NCI-H2227 treated with DMSO at 0.1 percent for 48 hours (cell line): ENCODE measurements at regions not wholly inside any gene's neighbourhood (a gene's known extent, or its start where the extent isn't known, plus 50 kb on each side); places are given as distances from the start of the nearest gene placed in this dataset.

Experiments
- DNase-seq: peaks from one replicate; lab custom pipeline; 2025; lab: John Stamatoyannopoulos, UW

GRCh38 chr14:79961197-79961596 is 250.1 kb downstream of the DIO2 start:
- no peak for DNase-seq

- DNase-seq: no peak
These were observed 251.0 kb downstream of the DIO2 start for GRCh38 chr14:79960288-79960687.

- DNase-seq: no peak
These were observed 259.7 kb downstream of the DIO2 start for GRCh38 chr14:79951572-79951971.

GRCh38 chr14:79949906-79950305 is 261.4 kb downstream of the DIO2 start:
- DNase-seq: no peak

GRCh38 chr14:79947440-79948054 is 263.8 kb downstream of the DIO2 start:
- DNase-seq: no peak

GRCh38 chr14:79939235-79939634 is 272.1 kb downstream of the DIO2 start:
- no peak for DNase-seq

GRCh38 chr14:79938185-79938584 is 273.1 kb downstream of the DIO2 start:
- DNase-seq: no peak

GRCh38 chr14:79937433-79937832 is 273.9 kb downstream of the DIO2 start:
- no peak for DNase-seq

GRCh38 chr14:79924551-79924950 is 286.8 kb downstream of the DIO2 start:
- DNase-seq: no peak

GRCh38 chr14:79920180-79920692 is 291.1 kb downstream of the DIO2 start:
- no peak for DNase-seq
